ENCODE measurements at regions not wholly inside any gene's neighbourhood (a gene's known extent, or its start where the extent isn't known, plus 50 kb on each side); places are given as distances from the start of the nearest gene placed in this dataset.

DNA sequence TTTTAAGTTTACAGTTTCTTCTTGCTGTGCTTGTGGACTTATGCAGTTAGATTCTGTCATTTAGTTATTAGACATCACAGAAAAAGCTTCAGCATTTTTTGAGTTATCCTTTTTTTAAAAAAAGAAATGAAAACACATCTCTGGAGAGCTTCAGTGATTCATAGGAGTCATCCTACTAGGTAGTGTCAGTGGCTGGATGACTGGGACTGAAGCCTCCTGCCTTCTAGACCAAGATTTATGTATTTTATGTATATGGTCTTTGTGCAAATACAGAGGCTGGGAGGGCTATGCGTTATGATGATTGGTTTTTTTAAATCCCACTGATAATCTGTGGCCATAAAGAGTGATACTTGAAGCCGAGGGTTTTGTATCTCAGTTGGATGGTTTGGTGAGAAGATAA is 125.9 kb upstream of the JAG1 start:
- H3K36me3 ChIP-seq (ENCODE audit: control insufficient read depth in 2 of 4, insufficient read depth in 4 of 4, low read length in 3 of 4) = no peaks in the 10 kb centered on the region
- H4K5ac ChIP-seq (ENCODE audit: insufficient read length, low read depth, low read length) = no peak overlapping the region
- no peak overlapping the region for H3K56ac ChIP-seq (replicated peaks; ENCODE audit: insufficient read length, low read depth, low read length)
- FAIRE-seq (no peak), DNase-seq (ENCODE audit: low read depth in 1 of 2, low spot score in 2 of 2) (no peak)
- TF ChIP-seq GABPA (IDR thresholded peaks at IDR 0.05; ENCODE audit: borderline replicate concordance, insufficient read depth, low read length) (no peak), EP300 (IDR thresholded peaks at IDR 0.05; ENCODE audit: borderline replicate concordance in 1 of 2, low read depth in 2 of 2, low read length in 2 of 2) (no peak), CREB1 (IDR thresholded peaks at IDR 0.05) (no peak), RFX5 (IDR thresholded peaks at IDR 0.05; ENCODE audit: borderline replicate concordance, low read depth, low read length) (no peak), SIN3A (conservative IDR thresholded peaks at IDR 0.05 in 1 of 2, IDR thresholded peaks at IDR 0.05 in 1 of 2; ENCODE audit: low read depth in 1 of 2, low read length in 2 of 2) (no peak), PHF8 (conservative IDR thresholded peaks at IDR 0.05; ENCODE audit: low read depth, low read length) (no peak), BACH1 (IDR thresholded peaks at IDR 0.05; ENCODE audit: low read length) (no peak), BRCA1 (IDR thresholded peaks at IDR 0.05; ENCODE audit: low read depth, low read length) (no peak), BCL11A (IDR thresholded peaks at IDR 0.05; ENCODE audit: low read depth in 2 of 2, low read length in 2 of 2) (no peak)
- TF ChIP-seq, protein P1, sequence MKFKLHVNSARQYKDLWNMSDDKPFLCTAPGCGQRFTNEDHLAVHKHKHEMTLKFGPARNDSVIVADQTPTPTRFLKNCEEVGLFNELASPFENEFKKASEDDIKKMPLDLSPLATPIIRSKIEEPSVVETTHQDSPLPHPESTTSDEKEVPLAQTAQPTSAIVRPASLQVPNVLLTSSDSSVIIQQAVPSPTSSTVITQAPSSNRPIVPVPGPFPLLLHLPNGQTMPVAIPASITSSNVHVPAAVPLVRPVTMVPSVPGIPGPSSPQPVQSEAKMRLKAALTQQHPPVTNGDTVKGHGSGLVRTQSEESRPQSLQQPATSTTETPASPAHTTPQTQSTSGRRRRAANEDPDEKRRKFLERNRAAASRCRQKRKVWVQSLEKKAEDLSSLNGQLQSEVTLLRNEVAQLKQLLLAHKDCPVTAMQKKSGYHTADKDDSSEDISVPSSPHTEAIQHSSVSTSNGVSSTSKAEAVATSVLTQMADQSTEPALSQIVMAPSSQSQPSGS (IDR thresholded peaks at IDR 0.05; ENCODE audit: low read length) = no peak
- no peak overlapping the region for H2BK12ac ChIP-seq (ENCODE audit: low read depth, low read length)
- H2BK20ac ChIP-seq (ENCODE audit: low read length) = no peak overlapping the region
- H3K18ac ChIP-seq (ENCODE audit: extremely low read depth, low read length) = no peak overlapping the region
- H3K27ac ChIP-seq (ENCODE audit: low read depth, low read length) = no peak overlapping the region
- H4K8ac ChIP-seq (ENCODE audit: extremely low read depth, insufficient read depth, low read length) = no peak overlapping the region
- H2BK5ac ChIP-seq (ENCODE audit: low read depth, low read length) = no peak overlapping the region
- H3K23ac ChIP-seq (ENCODE audit: insufficient read length) = no peak overlapping the region
- no peaks in the 10 kb centered on the region for H3K79me2 ChIP-seq (ENCODE audit: control insufficient read depth in 1 of 2, insufficient read depth in 2 of 2, low read length in 2 of 2)
- H3K4me2 ChIP-seq (ENCODE audit: insufficient read depth in 1 of 2, low read depth in 2 of 2, low read length in 2 of 2) = no peak overlapping the region
- H3K4ac ChIP-seq (replicated peaks; ENCODE audit: insufficient read length, low read depth, low read length) = no peak overlapping the region
- H2AK5ac ChIP-seq (ENCODE audit: low read depth, low read length) = no peak overlapping the region
- no peak overlapping the region for H2BK120ac ChIP-seq (replicated peaks; ENCODE audit: low read depth, low read length)
- CTCF ChIA-PET (ENCODE audit: partially characterized antibody) = no interaction called here
- H2BK15ac ChIP-seq (ENCODE audit: low read length) = no peak overlapping the region
- no peaks in the 10 kb centered on the region for H3K27me3 ChIP-seq (replicated peaks in 1 of 4; ENCODE audit: control insufficient read depth in 3 of 4, extremely low read depth in 1 of 4, insufficient read depth in 3 of 4, low read length in 3 of 4)
- H3K23me2 ChIP-seq (ENCODE audit: low read depth, low read length) = no peaks in the 10 kb centered on the region
- H3K4me1 ChIP-seq (replicated peaks in 1 of 4; ENCODE audit: control insufficient read depth in 3 of 4, insufficient read depth in 4 of 4, low read length in 3 of 4) = peaks cover 0 to under 1% (median under 1%) of the 10 kb centered on the region in 4 experiments; a peak in 1 of 7 replicates
- no peak overlapping the region for H3K4me3 ChIP-seq (ENCODE audit: extremely low read depth in 1 of 4, insufficient read depth in 2 of 4, low read depth in 3 of 4, low read length in 4 of 4)
- no peak overlapping the region for H3K14ac ChIP-seq (ENCODE audit: insufficient read length)
- H3K9me3 ChIP-seq (ENCODE audit: insufficient read depth in 2 of 2, low read depth in 1 of 2, low read length in 1 of 2) = no peaks in the 10 kb centered on the region
- no peaks in the 10 kb centered on the region for H4K20me1 ChIP-seq (replicated peaks in 1 of 2; ENCODE audit: control insufficient read depth in 1 of 2, insufficient read depth in 2 of 2, low read length in 2 of 2)
- no peaks in the 10 kb centered on the region for H3K79me1 ChIP-seq (ENCODE audit: low read depth, low read length)
- WGBS, 2 experiments (ENCODE audit: extremely low coverage in 1 of 2, insufficient coverage in 1 of 2, insufficient read length in 1 of 2, insufficient replicate concordance in 2 of 2, low coverage in 1 of 2, low lambda C conversion rate in 2 of 2, missing lambda C conversion rate in 1 of 2) = 92% methylated on average over 2 of the region's 2 CpGs; no CpG with 5 or more reads in 1 of the 2 experiments
- H4K91ac ChIP-seq (replicated peaks; ENCODE audit: insufficient read length, low read length) = no peak overlapping the region
- H2AFZ ChIP-seq (ENCODE audit: low read length) = no peak overlapping the region
- H3K9ac ChIP-seq (replicated peaks in 1 of 4; ENCODE audit: extremely low read depth in 1 of 4, low read depth in 3 of 4, low read length in 3 of 4) = no peak overlapping the region
- POLR2A ChIA-PET (ENCODE audit: partially characterized antibody) = no interaction called here

All from H1 (cell line).